PC-3 (cell line): ENCODE measurements at regions not wholly inside any gene's neighbourhood (a gene's known extent, or its start where the extent isn't known, plus 50 kb on each side); places are given as distances from the start of the nearest gene placed in this dataset.

ENCODE experiments used
- ATAC-seq: fragments of 200-7000 bp; cut with Tn5 transposase; 2 replicates; pipeline ENCODE4 v1.9.1; 2020; ENCODE audit warnings: mild to moderate bottlenecking, moderate library complexity
- BruUV-seq: library from RNA; stranded (reverse); fragments of 400-500 nt; replicated peaks from 2 replicates; lab custom pipeline; 2021; lab: Mats Ljungman, UMichigan
- CTCF ChIA-PET: fragments of 300-600 bp; sonication (Branson Sonifier 250); formaldehyde crosslinking; loops from one replicate; lab custom pipeline; 2022; ENCODE audit warnings: antibody characterized with exemption; lab: Charles Lee
- POLR2A ChIA-PET: fragments of 300-600 bp; sonication (Branson Sonifier 250); formaldehyde crosslinking; loops from one replicate; lab custom pipeline; 2022; ENCODE audit warnings: antibody characterized with exemption; ENCODE audit not compliant: unreplicated experiment; lab: Charles Lee
- DNase-seq: peaks from one replicate; pipeline ENCODE4 v3.0.0-alpha.2; 2015
- H2AFZ ChIP-seq: fragments of 300-600 bp; sonication (generic); 2 replicates; pipeline ENCODE4 v1.6.0; 2016; ENCODE audit warnings: antibody characterized with exemption, low read length
- H3F3A ChIP-seq: fragments of 300-600 bp; sonication (generic); one replicate; pipeline ENCODE4 v1.6.0; 2017; ENCODE audit warnings: antibody characterized with exemption, low read length, control low read depth, mild to moderate bottlenecking; ENCODE audit not compliant: unreplicated experiment
- H3K27ac ChIP-seq: fragments of 300-600 bp; sonication (generic); 2 replicates; pipeline ENCODE4 v1.5.1; 2016; ENCODE audit warnings: mild to moderate bottlenecking, low read length
- H3K27me3 ChIP-seq: fragments of 300-600 bp; sonication (generic); 2 replicates; pipeline ENCODE4 v1.6.1; 2016; ENCODE audit warnings: low read length, mixed read lengths
- H3K36me3 ChIP-seq: fragments of 300-600 bp; sonication (generic); 2 replicates; pipeline ENCODE4 v1.6.1; 2016; ENCODE audit warnings: low read depth, mixed run types, low read length, mixed read lengths
- H3K4me1 ChIP-seq: fragments of 300-600 bp; sonication (generic); 2 replicates; pipeline ENCODE4 v1.5.1; 2016; ENCODE audit warnings: low read length; ENCODE audit not compliant: insufficient read depth
- H3K4me2 ChIP-seq: fragments of 300-600 bp; sonication (generic); 2 replicates; pipeline ENCODE4 v1.6.0; 2016; ENCODE audit warnings: low read length
- H3K4me3 ChIP-seq: fragments of 300-600 bp; sonication (generic); 2 replicates; pipeline ENCODE4 v1.5.1; 2016; ENCODE audit warnings: mild to moderate bottlenecking, low read length, mixed read lengths
- H3K79me2 ChIP-seq: fragments of 300-600 bp; sonication (generic); 2 replicates; pipeline ENCODE4 v1.6.1; 2017; ENCODE audit warnings: low read length, mixed read lengths
- H3K9ac ChIP-seq: fragments of 300-600 bp; sonication (generic); 2 replicates; pipeline ENCODE4 v1.6.0; 2016; ENCODE audit warnings: mild to moderate bottlenecking, low read length
- H3K9me2 ChIP-seq: fragments of 300-600 bp; sonication (generic); replicated peaks from 2 replicates; pipeline ENCODE4 v1.6.1; 2016; ENCODE audit warnings: mixed run types, low read length, mixed read lengths
- H3K9me3 ChIP-seq: fragments of 300-600 bp; sonication (generic); 2 replicates; pipeline ENCODE4 v1.6.1; 2016; ENCODE audit warnings: low read length, mixed read lengths
- H4K20me1 ChIP-seq: fragments of 300-600 bp; sonication (generic); 2 replicates; pipeline ENCODE4 v1.6.1; 2016; ENCODE audit warnings: low read length, mixed read lengths
- CTCF ChIP-seq: fragments of 300-600 bp; sonication (generic); conservative IDR thresholded peaks from 2 replicates; pipeline ENCODE4 v1.5.1; 2017; ENCODE audit warnings: antibody characterized with exemption, low read depth, mild to moderate bottlenecking, low read length
- EZH2 ChIP-seq: fragments of 300-600 bp; sonication (generic); IDR thresholded peaks from one replicate; pipeline ENCODE4 v1.6.1; 2017; ENCODE audit warnings: antibody characterized with exemption, mild to moderate bottlenecking, low read length; ENCODE audit not compliant: unreplicated experiment
- EZH2phosphoT487 ChIP-seq: fragments of 300-600 bp; sonication (generic); IDR thresholded peaks from 2 replicates; pipeline ENCODE4 v1.6.1; 2018; ENCODE audit warnings: mild to moderate bottlenecking, antibody characterized with exemption, low read length, borderline replicate concordance
- intact Hi-C: fragments of 100-400 bp; cut with micrococcal nuclease; formaldehyde crosslinking; loops from 2 replicates; pipeline ENCODE4 v1.9.0; 2023

- Histone ChIP-seq H3F3A (no peaks in the 10 kb centered on the region), H3K9ac (no peak overlapping the region), H3K4me3 (no peak overlapping the region), H3K4me2 (no peak overlapping the region), H2AFZ (no peak overlapping the region), H3K79me2 (no peaks in the 10 kb centered on the region), H3K4me1 (no peaks in the 10 kb centered on the region), H3K9me2 (no peaks in the 10 kb centered on the region), H3K9me3 (no peaks in the 10 kb centered on the region), H3K27ac (no peak overlapping the region), H3K27me3 (no peaks in the 10 kb centered on the region), H3K36me3 (no peaks in the 10 kb centered on the region), H4K20me1 (no peaks in the 10 kb centered on the region)
- no peak for TF ChIP-seq CTCF
- TF ChIP-seq EZH2phosphoT487, result no peak
- no peak for TF ChIP-seq EZH2
- BruUV-seq, result no TSS peak
- ChIA-PET POLR2A (no interaction called here), CTCF (no interaction called here)
- intact Hi-C loops, result no loop called here
- DNase-seq (no peak), ATAC-seq (no peak)
These were observed 434.5 kb upstream of the KLHL29 start for GRCh38 chr2:22950431-22950830.

GRCh38 chr2:22952656-22953225 lies 432.2 kb upstream of the KLHL29 start:
- CTCF ChIA-PET, result no interaction called here
- H3K36me3 ChIP-seq, result no peaks in the 10 kb centered on the region
- H2AFZ ChIP-seq, result no peak overlapping the region
- TF ChIP-seq EZH2phosphoT487, result no peak
- no peaks in the 10 kb centered on the region for H3K9me2 ChIP-seq
- POLR2A ChIA-PET, result no interaction called here
- no peaks in the 10 kb centered on the region for H3K27me3 ChIP-seq
- no peaks in the 10 kb centered on the region for H3K4me1 ChIP-seq
- H3K4me2 ChIP-seq, result no peak overlapping the region
- DNase-seq, result no peak
- H3K9me3 ChIP-seq, result no peaks in the 10 kb centered on the region
- ATAC-seq, result no peak
- intact Hi-C loops, result no loop called here
- H3K4me3 ChIP-seq, result no peak overlapping the region
- no peaks in the 10 kb centered on the region for H3K79me2 ChIP-seq
- BruUV-seq, result no TSS peak
- no peak overlapping the region for H3K9ac ChIP-seq
- H4K20me1 ChIP-seq, result no peaks in the 10 kb centered on the region
- no peaks in the 10 kb centered on the region for H3F3A ChIP-seq
- H3K27ac ChIP-seq, result no peak overlapping the region

GRCh38 chr2:22957446-22957845 lies 427.5 kb upstream of the KLHL29 start:
- DNase-seq, result no peak
- no peaks in the 10 kb centered on the region for H3K79me2 ChIP-seq
- no peak overlapping the region for H3K27ac ChIP-seq
- H3K4me1 ChIP-seq, result no peaks in the 10 kb centered on the region
- H3K4me3 ChIP-seq, result no peak overlapping the region
- no peaks in the 10 kb centered on the region for H4K20me1 ChIP-seq
- CTCF ChIA-PET, result no interaction called here
- H3K36me3 ChIP-seq, result no peaks in the 10 kb centered on the region
- intact Hi-C loops, result no loop called here
- BruUV-seq, result no TSS peak
- H3K9me2 ChIP-seq, result no peaks in the 10 kb centered on the region
- no peaks in the 10 kb centered on the region for H3K27me3 ChIP-seq
- no peaks in the 10 kb centered on the region for H3K9me3 ChIP-seq
- ATAC-seq, result no peak
- H3K9ac ChIP-seq, result no peak overlapping the region
- no peak overlapping the region for H3K4me2 ChIP-seq
- H3F3A ChIP-seq, result no peaks in the 10 kb centered on the region
- TF ChIP-seq EZH2phosphoT487 (no peak), EZH2 (no peak), CTCF (no peak)
- H2AFZ ChIP-seq, result no peak overlapping the region
- POLR2A ChIA-PET, result no interaction called here
